ENCODE measurements at regions not wholly inside any gene's neighbourhood (a gene's known extent, or its start where the extent isn't known, plus 50 kb on each side); places are given as distances from the start of the nearest gene placed in this dataset.

GRCh38 chrX:39585808-39586207 lies 511.9 kb downstream of the BCOR start:
- Mint-ChIP-seq H3K4me1 (ENCODE audit: low read depth) (no peaks in the 10 kb centered on the region), H3K4me3 (no peak overlapping the region), H3K36me3 (ENCODE audit: low read depth) (no peaks in the 10 kb centered on the region), H3K9me3 (no peaks in the 10 kb centered on the region), H3K27me3 (peaks cover 39% of the 10 kb centered on the region), H3K27ac (no peak overlapping the region)
- DNase-seq, result no peak

GRCh38 chrX:39586359-39586758 lies 511.4 kb downstream of the BCOR start:
- Mint-ChIP-seq H3K27me3 (peaks cover 36% of the 10 kb centered on the region), H3K4me3 (no peak overlapping the region)

GRCh38 chrX:39591099-39591498 lies 506.7 kb downstream of the BCOR start:
- Mint-ChIP-seq H3K9me3 (no peaks in the 10 kb centered on the region), H3K36me3 (ENCODE audit: low read depth) (no peaks in the 10 kb centered on the region), H3K27ac (no peak overlapping the region), H3K4me3 (no peak overlapping the region), H3K27me3 (peaks cover 30% of the 10 kb centered on the region), H3K4me1 (ENCODE audit: low read depth) (peaks cover 4% of the 10 kb centered on the region)
- DNase-seq, result no peak

More at GRCh38 chrX:39586359-39586758, 511.4 kb downstream of the BCOR start:
- no peaks in the 10 kb centered on the region for H3K4me1 Mint-ChIP-seq (ENCODE audit: low read depth)
- no peaks in the 10 kb centered on the region for H3K9me3 Mint-ChIP-seq
- no peaks in the 10 kb centered on the region for H3K36me3 Mint-ChIP-seq (ENCODE audit: low read depth)
- DNase-seq, result no peak
- no peak overlapping the region for H3K27ac Mint-ChIP-seq

- Mint-ChIP-seq H3K27me3 (peaks cover 27% of the 10 kb centered on the region), H3K36me3 (ENCODE audit: low read depth) (no peaks in the 10 kb centered on the region), H3K27ac (no peak overlapping the region), H3K9me3 (no peaks in the 10 kb centered on the region), H3K4me1 (ENCODE audit: low read depth) (peaks cover 10% of the 10 kb centered on the region), H3K4me3 (no peak overlapping the region)
- DNase-seq, result no peak
These were observed 505.0 kb downstream of the BCOR start for GRCh38 chrX:39592776-39593175.

GRCh38 chrX:39595977-39596376 lies 501.8 kb downstream of the BCOR start:
- no peak overlapping the region for H3K27ac Mint-ChIP-seq
- H3K4me3 Mint-ChIP-seq, result no peak overlapping the region
- no peaks in the 10 kb centered on the region for H3K36me3 Mint-ChIP-seq (ENCODE audit: low read depth)
- DNase-seq, result no peak
- H3K27me3 Mint-ChIP-seq, result peaks cover 28% of the 10 kb centered on the region
- peaks cover 10% of the 10 kb centered on the region for H3K4me1 Mint-ChIP-seq (ENCODE audit: low read depth)
- H3K9me3 Mint-ChIP-seq, result no peaks in the 10 kb centered on the region

GRCh38 chrX:39596437-39596836 lies 501.3 kb downstream of the BCOR start:
- Mint-ChIP-seq H3K27ac (no peak overlapping the region), H3K4me3 (no peak overlapping the region), H3K27me3 (peaks cover 28% of the 10 kb centered on the region), H3K36me3 (ENCODE audit: low read depth) (no peaks in the 10 kb centered on the region), H3K4me1 (ENCODE audit: low read depth) (peaks cover 10% of the 10 kb centered on the region), H3K9me3 (no peaks in the 10 kb centered on the region)
- DNase-seq, result no peak

- DNase-seq, result no peak
- H3K27me3 Mint-ChIP-seq, result peaks cover 44% of the 10 kb centered on the region
- H3K27ac Mint-ChIP-seq, result no peak overlapping the region
- no peak overlapping the region for H3K4me3 Mint-ChIP-seq
- no peaks in the 10 kb centered on the region for H3K9me3 Mint-ChIP-seq
- H3K36me3 Mint-ChIP-seq (ENCODE audit: low read depth), result no peaks in the 10 kb centered on the region
- peaks cover 10% of the 10 kb centered on the region for H3K4me1 Mint-ChIP-seq (ENCODE audit: low read depth)
These were observed 498.4 kb downstream of the BCOR start for GRCh38 chrX:39599339-39599738.

- Mint-ChIP-seq H3K4me3 (no peak overlapping the region), H3K36me3 (ENCODE audit: low read depth) (no peaks in the 10 kb centered on the region), H3K27ac (no peak overlapping the region), H3K4me1 (ENCODE audit: low read depth) (peaks cover 10% of the 10 kb centered on the region), H3K9me3 (no peaks in the 10 kb centered on the region), H3K27me3 (peaks cover 51% of the 10 kb centered on the region)
- no peak for DNase-seq
These were observed 497.5 kb downstream of the BCOR start for GRCh38 chrX:39600222-39600621.

- Mint-ChIP-seq H3K4me1 (ENCODE audit: low read depth) (peaks cover 2% of the 10 kb centered on the region), H3K27ac (no peak overlapping the region), H3K4me3 (no peak overlapping the region), H3K27me3 (peaks cover 54% of the 10 kb centered on the region), H3K9me3 (peaks cover 1% of the 10 kb centered on the region), H3K36me3 (ENCODE audit: low read depth) (no peaks in the 10 kb centered on the region)
- DNase-seq, result no peak
These were observed 496.3 kb downstream of the BCOR start for GRCh38 chrX:39601231-39602177.

- peaks cover 5% of the 10 kb centered on the region for H3K9me3 Mint-ChIP-seq
- no peaks in the 10 kb centered on the region for H3K4me1 Mint-ChIP-seq (ENCODE audit: low read depth)
- no peak for DNase-seq
- no peak overlapping the region for H3K4me3 Mint-ChIP-seq
- H3K36me3 Mint-ChIP-seq (ENCODE audit: low read depth), result no peaks in the 10 kb centered on the region
- peaks cover 59% of the 10 kb centered on the region for H3K27me3 Mint-ChIP-seq
- H3K27ac Mint-ChIP-seq, result no peak overlapping the region
These were observed 495.6 kb downstream of the BCOR start for GRCh38 chrX:39602195-39602594.

- H3K36me3 Mint-ChIP-seq (ENCODE audit: low read depth), result no peaks in the 10 kb centered on the region
- H3K27ac Mint-ChIP-seq, result no peak overlapping the region
- no peak for DNase-seq
- peaks cover 2% of the 10 kb centered on the region for H3K4me1 Mint-ChIP-seq (ENCODE audit: low read depth)
- peaks cover 5% of the 10 kb centered on the region for H3K9me3 Mint-ChIP-seq
- peaks cover 59% of the 10 kb centered on the region for H3K27me3 Mint-ChIP-seq
- no peak overlapping the region for H3K4me3 Mint-ChIP-seq
These were observed 494.5 kb downstream of the BCOR start for GRCh38 chrX:39603230-39603629.

- Mint-ChIP-seq H3K4me3 (no peak overlapping the region), H3K36me3 (ENCODE audit: low read depth) (no peaks in the 10 kb centered on the region), H3K27me3 (peaks cover 69% of the 10 kb centered on the region), H3K4me1 (ENCODE audit: low read depth) (peaks cover 2% of the 10 kb centered on the region), H3K27ac (no peak overlapping the region), H3K9me3 (peaks cover 5% of the 10 kb centered on the region)
- no peak for DNase-seq
These were observed 492.6 kb downstream of the BCOR start for GRCh38 chrX:39605183-39605582.

GRCh38 chrX:39605866-39606265 lies 491.9 kb downstream of the BCOR start:
- Mint-ChIP-seq H3K4me3 (no peak overlapping the region), H3K4me1 (ENCODE audit: low read depth) (peaks cover 2% of the 10 kb centered on the region), H3K36me3 (ENCODE audit: low read depth) (no peaks in the 10 kb centered on the region), H3K27me3 (peaks cover 73% of the 10 kb centered on the region), H3K27ac (no peak overlapping the region), H3K9me3 (peaks cover 5% of the 10 kb centered on the region)
- DNase-seq, result no peak

- Mint-ChIP-seq H3K27ac (no peak overlapping the region), H3K36me3 (ENCODE audit: low read depth) (no peaks in the 10 kb centered on the region), H3K4me1 (ENCODE audit: low read depth) (peaks cover 25% of the 10 kb centered on the region), H3K4me3 (no peak overlapping the region), H3K9me3 (peaks cover 5% of the 10 kb centered on the region), H3K27me3 (peaks cover 73% of the 10 kb centered on the region)
- DNase-seq, result no peak
These were observed 487.8 kb downstream of the BCOR start for GRCh38 chrX:39609941-39610340.

GRCh38 chrX:39611468-39611867 lies 486.3 kb downstream of the BCOR start:
- no peak for DNase-seq
- no peaks in the 10 kb centered on the region for H3K36me3 Mint-ChIP-seq (ENCODE audit: low read depth)
- H3K27ac Mint-ChIP-seq, result no peak overlapping the region
- peaks cover 35% of the 10 kb centered on the region for H3K4me1 Mint-ChIP-seq (ENCODE audit: low read depth)
- peaks cover 6% of the 10 kb centered on the region for H3K9me3 Mint-ChIP-seq
- peaks cover 74% of the 10 kb centered on the region for H3K27me3 Mint-ChIP-seq
- no peak overlapping the region for H3K4me3 Mint-ChIP-seq
